HepG2 (cell line): ENCODE measurements at regions not wholly inside any gene's neighbourhood (a gene's known extent, or its start where the extent isn't known, plus 50 kb on each side); places are given as distances from the start of the nearest gene placed in this dataset.

Experiments
- EZH2 ChIP-seq: conservative IDR thresholded peaks from 2 replicates; pipeline ENCODE4 v1.6.1; 2012; ENCODE audit warnings: mild to moderate bottlenecking, low read depth, low read length, moderate library complexity
- MAX ChIP-seq: IDR thresholded peaks from 2 replicates; pipeline ENCODE4 v1.6.1; 2012; ENCODE audit warnings: inconsistent platforms
- RAD21 ChIP-seq: fragments of 450-650 bp; formaldehyde crosslinking; IDR thresholded peaks from 2 replicates; pipeline ENCODE4 v1.5.0; 2020; ENCODE audit warnings: mild to moderate bottlenecking
- ZC3H4 ChIP-seq: sonication (generic); formaldehyde crosslinking; IDR thresholded peaks from 2 replicates; pipeline ENCODE4 v1.4.0; 2020; ENCODE audit warnings: missing genetic modification reagents, borderline replicate concordance
- ZSCAN21 ChIP-seq: sonication (generic); formaldehyde crosslinking; IDR thresholded peaks from 2 replicates; pipeline ENCODE4 v1.8.0; 2022; ENCODE audit warnings: mild to moderate bottlenecking, missing genetic modification reagents, moderate library complexity, borderline replicate concordance

- TF ChIP-seq ZSCAN21 (CRISPR knock-in tag) = no peak
- no peak for TF ChIP-seq MAX
- TF ChIP-seq RAD21 (CRISPR knock-in tag) = no peak
- TF ChIP-seq EZH2 = no peak
- no peak for TF ChIP-seq ZC3H4 (CRISPR knock-in tag)
Observed at GRCh38 chr1:4084446-4084845, 184.4 kb upstream of the C1orf174 start.
